ENCODE measurements at regions not wholly inside any gene's neighbourhood (a gene's known extent, or its start where the extent isn't known, plus 50 kb on each side); places are given as distances from the start of the nearest gene placed in this dataset.

DNA sequence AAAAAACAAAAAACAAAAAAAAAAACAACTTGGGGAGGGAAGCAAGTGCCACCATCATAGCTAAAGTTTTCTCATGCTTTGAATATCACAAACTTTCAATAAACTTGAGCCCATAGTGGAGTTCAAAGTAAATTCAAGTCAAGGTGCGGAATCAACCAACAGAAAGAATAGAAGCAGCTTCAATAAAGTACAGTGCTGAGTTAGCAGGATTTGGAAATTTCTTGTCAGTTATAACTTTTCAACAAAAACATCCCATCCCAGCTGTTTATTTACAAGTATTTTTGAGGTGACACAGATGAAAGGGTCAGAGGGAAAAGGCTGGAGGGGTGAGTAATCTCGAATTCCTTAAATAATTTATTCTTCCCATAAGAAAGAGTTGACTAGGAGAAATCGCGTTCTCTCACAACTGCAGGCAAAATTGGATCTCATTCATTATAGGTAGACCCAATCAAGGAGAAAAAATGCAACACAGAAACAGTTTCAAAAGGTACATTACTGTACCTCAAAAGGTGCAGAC lies 477.4 kb upstream of the RASGRP1 start:
- Mint-ChIP-seq H3K36me3 (ENCODE audit: unreplicated experiment) (no peaks in the 10 kb centered on the region), H3K27me3 (ENCODE audit: unreplicated experiment) (no peaks in the 10 kb centered on the region), H3K9me3 (ENCODE audit: unreplicated experiment) (no peaks in the 10 kb centered on the region), H3K4me1 (ENCODE audit: unreplicated experiment) (peaks cover 4% of the 10 kb centered on the region), H3K4me3 (ENCODE audit: unreplicated experiment) (no peak overlapping the region), H3K27ac (ENCODE audit: unreplicated experiment) (no peak overlapping the region)
- DNase-seq (ENCODE audit: extremely low spot score, unreplicated experiment), result no peak
- TF ChIP-seq, protein P1, sequence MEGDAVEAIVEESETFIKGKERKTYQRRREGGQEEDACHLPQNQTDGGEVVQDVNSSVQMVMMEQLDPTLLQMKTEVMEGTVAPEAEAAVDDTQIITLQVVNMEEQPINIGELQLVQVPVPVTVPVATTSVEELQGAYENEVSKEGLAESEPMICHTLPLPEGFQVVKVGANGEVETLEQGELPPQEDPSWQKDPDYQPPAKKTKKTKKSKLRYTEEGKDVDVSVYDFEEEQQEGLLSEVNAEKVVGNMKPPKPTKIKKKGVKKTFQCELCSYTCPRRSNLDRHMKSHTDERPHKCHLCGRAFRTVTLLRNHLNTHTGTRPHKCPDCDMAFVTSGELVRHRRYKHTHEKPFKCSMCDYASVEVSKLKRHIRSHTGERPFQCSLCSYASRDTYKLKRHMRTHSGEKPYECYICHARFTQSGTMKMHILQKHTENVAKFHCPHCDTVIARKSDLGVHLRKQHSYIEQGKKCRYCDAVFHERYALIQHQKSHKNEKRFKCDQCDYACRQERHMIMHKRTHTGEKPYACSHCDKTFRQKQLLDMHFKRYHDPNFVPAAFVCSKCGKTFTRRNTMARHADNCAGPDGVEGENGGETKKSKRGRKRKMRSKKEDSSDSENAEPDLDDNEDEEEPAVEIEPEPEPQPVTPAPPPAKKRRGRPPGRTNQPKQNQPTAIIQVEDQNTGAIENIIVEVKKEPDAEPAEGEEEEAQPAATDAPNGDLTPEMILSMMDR (IDR thresholded peaks at IDR 0.05), result no peak

DNA sequence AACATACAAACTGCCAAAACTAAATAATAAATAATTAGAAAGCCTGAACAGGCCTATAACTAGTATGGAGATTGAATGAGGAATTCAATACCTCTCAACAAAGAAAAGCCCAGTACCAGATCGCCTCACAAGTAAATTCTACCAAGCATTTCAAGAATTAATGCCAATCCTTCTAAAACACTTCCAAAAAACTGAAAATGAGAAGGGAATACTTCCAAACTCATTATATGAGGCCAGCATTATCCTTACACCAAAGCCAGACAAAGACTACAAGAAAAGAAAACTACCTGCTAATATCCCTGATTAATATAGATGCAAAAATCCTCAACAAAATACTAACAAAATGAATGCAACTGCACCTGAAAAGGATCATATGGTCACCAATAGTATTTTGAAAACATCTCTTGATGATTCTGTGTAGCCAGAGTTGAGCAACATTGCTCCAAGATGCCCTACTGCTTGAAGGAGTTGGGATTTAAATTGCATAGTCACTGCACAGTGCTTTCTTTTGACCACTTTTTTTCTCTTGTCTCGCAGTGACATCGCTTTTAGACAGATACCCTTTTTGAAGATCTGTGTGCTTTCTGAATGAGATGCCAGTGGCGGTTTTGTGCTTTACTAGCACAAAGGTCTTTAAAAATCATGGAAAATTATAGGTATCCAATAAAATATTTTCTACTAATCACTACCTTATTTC lies 487.2 kb upstream of the RASGRP1 start:
- H3K27ac Mint-ChIP-seq (ENCODE audit: unreplicated experiment), result no peak overlapping the region
- H3K4me1 Mint-ChIP-seq (ENCODE audit: unreplicated experiment), result no peaks in the 10 kb centered on the region
- H3K27me3 Mint-ChIP-seq (ENCODE audit: unreplicated experiment), result no peaks in the 10 kb centered on the region
- TF ChIP-seq, protein P1 (IDR thresholded peaks at IDR 0.05), result no peak
- DNase-seq (ENCODE audit: extremely low spot score, unreplicated experiment), result no peak
- peaks cover 7% of the 10 kb centered on the region for H3K36me3 Mint-ChIP-seq (ENCODE audit: unreplicated experiment)
- no peak overlapping the region for H3K4me3 Mint-ChIP-seq (ENCODE audit: unreplicated experiment)
- peaks cover 29% of the 10 kb centered on the region for H3K9me3 Mint-ChIP-seq (ENCODE audit: unreplicated experiment)

DNA sequence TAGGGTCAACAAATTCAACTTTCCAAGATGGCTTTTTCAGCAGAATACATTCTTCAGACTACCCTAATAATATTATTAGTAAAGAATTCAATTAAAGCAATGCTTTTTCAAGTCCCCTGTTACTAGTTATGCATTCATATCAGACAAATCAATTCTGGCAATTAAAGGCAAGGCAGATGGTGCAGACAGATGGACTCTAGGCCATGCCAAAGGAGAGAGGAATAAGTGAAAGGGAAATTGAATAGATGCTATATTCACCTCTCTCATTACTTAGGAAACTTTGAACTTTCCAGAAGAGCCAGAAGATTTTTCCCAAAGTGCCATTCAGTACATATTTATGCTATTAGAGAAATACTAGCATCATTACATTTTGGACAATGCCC lies 487.7 kb upstream of the RASGRP1 start:
- peaks cover 7% of the 10 kb centered on the region for H3K36me3 Mint-ChIP-seq (ENCODE audit: unreplicated experiment)
- H3K27ac Mint-ChIP-seq (ENCODE audit: unreplicated experiment), result no peak overlapping the region
- H3K9me3 Mint-ChIP-seq (ENCODE audit: unreplicated experiment), result peaks cover 29% of the 10 kb centered on the region
- DNase-seq (ENCODE audit: extremely low spot score, unreplicated experiment), result no peak
- no peaks in the 10 kb centered on the region for H3K27me3 Mint-ChIP-seq (ENCODE audit: unreplicated experiment)
- TF ChIP-seq, protein P1 (IDR thresholded peaks at IDR 0.05), result no peak
- no peaks in the 10 kb centered on the region for H3K4me1 Mint-ChIP-seq (ENCODE audit: unreplicated experiment)
- no peak overlapping the region for H3K4me3 Mint-ChIP-seq (ENCODE audit: unreplicated experiment)

DNA sequence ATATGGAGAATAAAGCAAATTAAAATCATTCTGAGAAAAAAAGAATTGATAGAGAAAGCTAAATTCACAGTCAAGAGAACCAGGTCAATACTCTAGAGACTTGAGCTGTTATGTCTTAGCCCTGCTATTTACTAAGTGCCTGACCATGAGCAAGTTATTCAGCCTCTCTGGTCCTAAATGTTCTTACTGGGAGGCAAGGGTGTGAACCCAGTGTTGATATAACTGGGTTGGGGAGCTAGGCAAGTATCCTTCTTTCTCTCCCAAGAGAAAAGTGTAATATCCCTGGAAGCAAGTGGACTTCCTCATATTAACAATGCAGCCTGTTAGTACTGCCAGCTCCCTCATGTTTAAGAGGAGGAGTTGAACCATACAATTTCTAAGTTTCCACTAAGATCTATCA lies 488.9 kb upstream of the RASGRP1 start:
- no peak overlapping the region for H3K27ac Mint-ChIP-seq (ENCODE audit: unreplicated experiment)
- H3K27me3 Mint-ChIP-seq (ENCODE audit: unreplicated experiment), result no peaks in the 10 kb centered on the region
- peaks cover 7% of the 10 kb centered on the region for H3K36me3 Mint-ChIP-seq (ENCODE audit: unreplicated experiment)
- no peaks in the 10 kb centered on the region for H3K4me1 Mint-ChIP-seq (ENCODE audit: unreplicated experiment)
- no peak overlapping the region for H3K4me3 Mint-ChIP-seq (ENCODE audit: unreplicated experiment)
- DNase-seq (ENCODE audit: extremely low spot score, unreplicated experiment), result no peak
- TF ChIP-seq, protein P1 (IDR thresholded peaks at IDR 0.05), result no peak
- H3K9me3 Mint-ChIP-seq (ENCODE audit: unreplicated experiment), result peaks cover 29% of the 10 kb centered on the region

DNA sequence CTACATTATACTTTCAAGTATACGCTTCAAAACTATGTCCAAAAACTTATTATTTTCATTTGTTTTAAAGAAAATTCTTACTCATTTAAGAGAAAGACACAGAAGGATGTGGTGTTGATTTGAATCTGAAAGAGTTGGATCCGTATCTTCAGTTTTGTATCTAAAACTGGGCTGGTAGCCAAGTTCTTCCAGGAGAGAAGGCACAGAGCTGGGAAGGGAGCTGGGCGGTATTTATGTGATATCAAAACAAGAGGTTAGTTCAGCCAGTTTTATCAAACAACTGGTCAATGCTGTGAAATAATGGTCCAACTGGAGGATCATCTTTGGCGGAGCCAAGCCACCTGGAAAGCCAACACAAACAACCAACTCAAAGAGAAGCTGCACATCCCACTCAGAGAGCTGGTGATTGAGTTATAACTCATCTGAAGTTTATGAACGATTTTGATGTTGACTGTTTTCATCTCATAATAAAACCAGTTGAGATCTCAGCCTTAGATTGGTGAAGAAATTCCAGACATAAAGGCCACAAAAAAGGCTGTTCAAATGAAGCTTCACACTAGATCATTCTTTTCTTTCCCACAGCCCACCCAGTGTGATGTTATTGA lies 489.6 kb upstream of the RASGRP1 start:
- peaks cover 3% of the 10 kb centered on the region for H3K36me3 Mint-ChIP-seq (ENCODE audit: unreplicated experiment)
- no peak for DNase-seq (ENCODE audit: extremely low spot score, unreplicated experiment)
- no peak overlapping the region for H3K27ac Mint-ChIP-seq (ENCODE audit: unreplicated experiment)
- no peaks in the 10 kb centered on the region for H3K4me1 Mint-ChIP-seq (ENCODE audit: unreplicated experiment)
- no peak overlapping the region for H3K4me3 Mint-ChIP-seq (ENCODE audit: unreplicated experiment)
- no peaks in the 10 kb centered on the region for H3K27me3 Mint-ChIP-seq (ENCODE audit: unreplicated experiment)
- TF ChIP-seq, protein P1 (IDR thresholded peaks at IDR 0.05), result no peak
- H3K9me3 Mint-ChIP-seq (ENCODE audit: unreplicated experiment), result peaks cover 24% of the 10 kb centered on the region

Data from osteocyte (in vitro differentiated cells).